Heart right ventricle (tissue), 16 donors: ENCODE measurements at regions not wholly inside any gene's neighbourhood (a gene's known extent, or its start where the extent isn't known, plus 50 kb on each side); places are given as distances from the start of the nearest gene placed in this dataset.

Source experiments
- ATAC-seq, 8 donors: fragments of 200-7000 bp; cut with Tn5 transposase; one replicate each; pipeline ENCODE4 v1.9.1; 2020; ENCODE audit warnings: mild to moderate bottlenecking in 8 of 8, moderate library complexity in 8 of 8, moderate number of reproducible peaks in 1 of 8
- DNase-seq, 2 donors: peaks; one replicate each; pipeline ENCODE4 v3.0.0-alpha.2; 2020
- H3K27ac ChIP-seq, 10 donors: fragments of 200-600 bp; sonication (generic) in 2 of 10; one replicate each; pipeline versions ENCODE4 v1.5.0 to v1.8.0; 2020 to 2022; ENCODE audit warnings: mild to moderate bottlenecking in 3 of 10
- H3K27me3 ChIP-seq, 7 donors: fragments of 200-600 bp; one replicate each; pipeline ENCODE4 v1.8.0; 2021 to 2022; ENCODE audit warnings: mild to moderate bottlenecking in 2 of 7
- H3K36me3 ChIP-seq, 9 donors: fragments of 200-600 bp; sonication (generic) in 1 of 9; one replicate each; pipeline versions ENCODE4 v1.5.0 to v1.8.0; 2020 to 2022; ENCODE audit warnings: mild to moderate bottlenecking in 2 of 9
- H3K4me1 ChIP-seq, 9 donors: fragments of 200-600 bp; sonication (generic) in 1 of 9; one replicate each; pipeline versions ENCODE4 v1.5.0 to v1.8.0; 2020 to 2022; ENCODE audit warnings: mild to moderate bottlenecking in 4 of 9
- H3K4me3 ChIP-seq, 10 donors: fragments of 200-600 bp; sonication (generic) in 2 of 10; one replicate each; pipeline versions ENCODE4 v1.5.0 to v1.8.0; 2020 to 2022; ENCODE audit warnings: mild to moderate bottlenecking in 7 of 10, moderate library complexity in 2 of 10
- H3K9me3 ChIP-seq, 11 donors: fragments of 200-600 bp in 10 of 11; sonication (generic) in 2 of 11; one replicate each; pipeline versions ENCODE4 v1.5.0 to v1.8.0; 2013 to 2022; ENCODE audit warnings: mild to moderate bottlenecking in 2 of 11, control low read depth in 1 of 11, moderate library complexity in 1 of 11
- CTCF ChIP-seq, 9 donors: fragments of 200-600 bp; sonication (generic) in 2 of 9; IDR thresholded peaks; one replicate each; pipeline versions ENCODE4 v1.5.0 to v1.8.0; 2021 to 2022; ENCODE audit warnings: antibody characterized with exemption in 9 of 9, mild to moderate bottlenecking in 5 of 9, moderate library complexity in 1 of 9
- WGBS, 2 donors: extraction: QIAGEN DNeasy Blood & Tissue Kit; methylation state at CpG; one replicate each; pipeline ENCODE4 v1.1.7; 2013; ENCODE audit warnings: inconsistent platforms in 1 of 2; 5-methylcytosine and 5-hydroxymethylcytosine counted together
- intact Hi-C, 10 donors: fragments of 100-400 bp; cut with DNase I; formaldehyde crosslinking; loops; one replicate each; pipeline versions ENCODE4 v1.11.1 to v1.14.2; 2022
- donor health status: Arrhythmogenic right ventricular cardiomyopathy.
- donor health status: ischemic (EF 13 %, LVEDD 7.1; RV severe dilation, severe dysfunction).
- donor health status: healthy with polysubstance abuse.
- donor health status: DM: no; HTN: yes; CAD: no.
- donor health status: DM: no; HTN: no; CAD: no.
- donor health status: ischemic (EF 25% LVEDD 6.9; RV normal size, moderate dysfunction).
- donor health status: ischemic (EF 25% LVEDD 5.7; RV mildly dilated, moderate dysfunction).
- donor health status: healthy.
- donor health status: DM: yes; HTN: yes; CAD: no.
- donor health status: Ischemic cardiomyopathy.
- donor health status: ischemic (EF 35%, LVEDD 5.7; RV mildly dilated, moderate dysfunction).
- donor health status: nonischemic (EF 11% LVEDD 7.7; RV severe dilation, severe dysfunction).
- donor health status: DM: yes; HTN: yes; CAD: no.
- donor health status: PGD.
- donor health status: ischemic (EF 29% LVEDD 5.4; RV normal size, mild dysfunction).
- donor health status: nonischemic (EF 23%, LVEDD 6.1; RV moderate dilation, normal function).

- WGBS, 2 donors, result 98 to 99% methylated on average over 5 of the region's 5 CpGs
Observed at GRCh38 chr3:171978390-171978789, 61.0 kb upstream of the FNDC3B start.

GRCh38 chr3:171979081-171979480 is 60.3 kb upstream of the FNDC3B start:
- H3K27me3 ChIP-seq, result no peaks in the 10 kb centered on the region
- peaks cover 0 to 68% (median 14%) of the 10 kb centered on the region in 9 donors for H3K4me1 ChIP-seq
- no peak overlapping the region for H3K4me3 ChIP-seq
- WGBS, 2 donors, result 86 to 88% methylated on average over 8 of the region's 8 CpGs
- peak overlapping the region in 1 of 10 donors; percentile 80 for H3K27ac ChIP-seq
- ATAC-seq, result no peak
- no peak for TF ChIP-seq CTCF (IDR thresholded peaks at IDR 0.05)
- DNase-seq, result no peak
- intact Hi-C loops, result no loop called here
- no peaks in the 10 kb centered on the region for H3K9me3 ChIP-seq
- no peaks in the 10 kb centered on the region for H3K36me3 ChIP-seq

More at GRCh38 chr3:171978390-171978789, 61.0 kb upstream of the FNDC3B start:
- ATAC-seq (no peak), DNase-seq (no peak)
- Histone ChIP-seq H3K4me1 (peaks cover 0 to 65% (median 14%) of the 10 kb centered on the region in 9 donors), H3K27me3 (no peaks in the 10 kb centered on the region), H3K27ac (peak overlapping the region in 1 of 10 donors; percentile 80), H3K9me3 (no peaks in the 10 kb centered on the region), H3K4me3 (no peak overlapping the region), H3K36me3 (no peaks in the 10 kb centered on the region)
- intact Hi-C loops, result no loop called here
- no peak for TF ChIP-seq CTCF (IDR thresholded peaks at IDR 0.05)

- no peak for DNase-seq
- no peaks in the 10 kb centered on the region for H3K9me3 ChIP-seq
- WGBS, 2 donors, result 53 to 56% methylated on average over 2 of the region's 2 CpGs
- intact Hi-C loops, result no loop called here
- ATAC-seq, result no peak
- H3K4me1 ChIP-seq, result peaks cover 0 to 71% (median 5%) of the 10 kb centered on the region in 9 donors
- peak overlapping the region in 1 of 10 donors; percentile 80 for H3K27ac ChIP-seq
- TF ChIP-seq CTCF (IDR thresholded peaks at IDR 0.05), result no peak
- H3K27me3 ChIP-seq, result no peaks in the 10 kb centered on the region
- no peak overlapping the region for H3K4me3 ChIP-seq
- no peaks in the 10 kb centered on the region for H3K36me3 ChIP-seq
Observed at GRCh38 chr3:171980578-171981270, 58.7 kb upstream of the FNDC3B start.

GRCh38 chr3:171981271-171981605 is 58.1 kb upstream of the FNDC3B start:
- 61 to 81% methylated on average over 1 of the region's 1 CpG for WGBS, 2 donors
- Histone ChIP-seq H3K27me3 (no peaks in the 10 kb centered on the region), H3K4me3 (no peak overlapping the region), H3K9me3 (no peaks in the 10 kb centered on the region), H3K4me1 (peaks cover 0 to 71% (median 4%) of the 10 kb centered on the region in 9 donors), H3K27ac (no peak overlapping the region), H3K36me3 (no peaks in the 10 kb centered on the region)
- intact Hi-C loops, result no loop called here
- TF ChIP-seq CTCF (IDR thresholded peaks at IDR 0.05), result no peak
- no peak for ATAC-seq
- no peak for DNase-seq
